ENCODE measurements at regions not wholly inside any gene's neighbourhood (a gene's known extent, or its start where the extent isn't known, plus 50 kb on each side); places are given as distances from the start of the nearest gene placed in this dataset.

DNA sequence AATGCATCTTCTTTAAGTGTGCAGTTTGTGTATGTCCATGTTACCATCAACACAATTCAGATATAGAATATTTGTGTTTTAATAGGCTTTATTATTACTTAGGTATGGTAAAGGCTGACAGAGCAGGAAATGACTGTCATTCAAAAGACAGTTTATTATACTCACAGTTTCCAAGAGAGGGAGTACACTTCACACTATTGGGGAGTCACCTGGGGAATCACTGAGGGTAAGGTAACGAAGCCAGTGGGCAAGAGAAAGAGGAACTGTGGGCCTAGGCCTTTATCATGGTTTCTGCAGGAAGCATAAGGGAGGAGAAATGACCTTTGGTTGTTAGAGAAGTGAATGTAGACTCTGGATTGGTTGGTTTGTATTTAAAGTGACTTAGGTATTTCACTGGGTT is 235.1 kb upstream of the HCCS start:
- Histone ChIP-seq H3K18ac (ENCODE audit: low read depth in 1 of 2, low read length in 2 of 2) (no peak overlapping the region), H2BK5ac (ENCODE audit: low read depth, low read length, poor library complexity, severe bottlenecking) (no peak overlapping the region), H3K23ac (ENCODE audit: low read length in 2 of 2) (no peak overlapping the region), H3K36me3 (ENCODE audit: control insufficient read depth in 1 of 2, insufficient read depth in 2 of 2, low read depth in 1 of 2, low read length in 2 of 2) (no peaks in the 10 kb centered on the region), H3K9ac (ENCODE audit: low read length) (no peak overlapping the region), H3K9me3 (ENCODE audit: control insufficient read depth, low read length) (no peaks in the 10 kb centered on the region), H3K4ac (ENCODE audit: low read depth in 1 of 2, low read length in 2 of 2) (no peak overlapping the region), H4K91ac (ENCODE audit: low read length) (no peak overlapping the region), H3K4me1 (ENCODE audit: control insufficient read depth, insufficient read depth, low read depth, low read length) (no peaks in the 10 kb centered on the region), H3K14ac (ENCODE audit: low read length in 2 of 2) (no peak overlapping the region), H2BK120ac (ENCODE audit: low read depth, low read length) (no peak overlapping the region), H2AK5ac (ENCODE audit: low read length, severe bottlenecking) (no peak overlapping the region), H3K27ac (ENCODE audit: low read length, poor library complexity, severe bottlenecking) (no peak overlapping the region), H3K4me2 (ENCODE audit: low read length, poor library complexity, severe bottlenecking) (no peak overlapping the region), H3K79me1 (replicated peaks; ENCODE audit: low read length, poor library complexity, severe bottlenecking) (no peaks in the 10 kb centered on the region), H3K4me3 (ENCODE audit: insufficient read depth in 1 of 2, low read depth in 1 of 2, low read length in 2 of 2) (no peak overlapping the region), H2BK15ac (ENCODE audit: low read depth, poor library complexity, severe bottlenecking) (no peak overlapping the region), H2BK12ac (ENCODE audit: low read length in 2 of 2) (no peak overlapping the region), H2AFZ (ENCODE audit: low read depth, low read length) (no peak overlapping the region), H3K27me3 (ENCODE audit: control insufficient read depth in 1 of 2, insufficient read depth in 1 of 2, low read length in 2 of 2) (no peaks in the 10 kb centered on the region), H4K8ac (ENCODE audit: low read length) (no peak overlapping the region)
- DNase-seq, result no peak
- WGBS, result 100% methylated on average over 1 of the region's 1 CpG

DNA sequence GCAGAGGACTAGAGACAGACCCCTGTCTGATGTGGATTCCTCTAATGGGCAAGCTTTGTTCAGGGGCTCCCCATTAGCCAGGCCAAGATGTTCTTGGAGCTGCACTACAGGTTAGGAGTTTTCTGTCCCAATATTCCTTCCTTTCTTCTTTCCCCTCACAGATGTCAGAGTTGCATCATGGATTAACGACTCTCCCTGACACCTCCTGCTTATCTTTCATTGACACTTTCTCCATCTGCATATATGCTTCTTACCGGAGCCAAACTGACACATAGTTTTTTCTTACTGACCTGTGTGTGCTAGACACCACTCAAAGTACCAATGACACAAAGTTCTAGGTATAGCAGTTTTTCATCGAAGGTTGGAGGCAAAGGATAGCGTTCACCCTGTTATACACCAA is 228.6 kb upstream of the HCCS start:
- Histone ChIP-seq H3K4me1 (ENCODE audit: control insufficient read depth, insufficient read depth, low read depth, low read length) (no peaks in the 10 kb centered on the region), H3K23ac (ENCODE audit: low read length in 2 of 2) (no peak overlapping the region), H2AK5ac (ENCODE audit: low read length, severe bottlenecking) (no peak overlapping the region), H3K79me1 (replicated peaks; ENCODE audit: low read length, poor library complexity, severe bottlenecking) (no peaks in the 10 kb centered on the region), H3K4me3 (ENCODE audit: insufficient read depth in 1 of 2, low read depth in 1 of 2, low read length in 2 of 2) (no peak overlapping the region), H4K8ac (ENCODE audit: low read length) (no peak overlapping the region), H2BK15ac (ENCODE audit: low read depth, poor library complexity, severe bottlenecking) (no peak overlapping the region), H3K27me3 (ENCODE audit: control insufficient read depth in 1 of 2, insufficient read depth in 1 of 2, low read length in 2 of 2) (no peaks in the 10 kb centered on the region), H3K18ac (ENCODE audit: low read depth in 1 of 2, low read length in 2 of 2) (no peak overlapping the region), H3K27ac (ENCODE audit: low read length, poor library complexity, severe bottlenecking) (no peak overlapping the region), H3K9me3 (ENCODE audit: control insufficient read depth, low read length) (no peaks in the 10 kb centered on the region), H2BK120ac (ENCODE audit: low read depth, low read length) (no peak overlapping the region), H2AFZ (ENCODE audit: low read depth, low read length) (no peak overlapping the region), H3K4ac (ENCODE audit: low read depth in 1 of 2, low read length in 2 of 2) (no peak overlapping the region), H3K36me3 (ENCODE audit: control insufficient read depth in 1 of 2, insufficient read depth in 2 of 2, low read depth in 1 of 2, low read length in 2 of 2) (no peaks in the 10 kb centered on the region), H3K9ac (ENCODE audit: low read length) (no peak overlapping the region), H2BK5ac (ENCODE audit: low read depth, low read length, poor library complexity, severe bottlenecking) (no peak overlapping the region), H2BK12ac (ENCODE audit: low read length in 2 of 2) (no peak overlapping the region), H3K4me2 (ENCODE audit: low read length, poor library complexity, severe bottlenecking) (no peak overlapping the region), H3K14ac (ENCODE audit: low read length in 2 of 2) (no peak overlapping the region), H4K91ac (ENCODE audit: low read length) (no peak overlapping the region)
- DNase-seq, result no peak
- 93% methylated on average over 4 of the region's 4 CpGs for WGBS

DNA sequence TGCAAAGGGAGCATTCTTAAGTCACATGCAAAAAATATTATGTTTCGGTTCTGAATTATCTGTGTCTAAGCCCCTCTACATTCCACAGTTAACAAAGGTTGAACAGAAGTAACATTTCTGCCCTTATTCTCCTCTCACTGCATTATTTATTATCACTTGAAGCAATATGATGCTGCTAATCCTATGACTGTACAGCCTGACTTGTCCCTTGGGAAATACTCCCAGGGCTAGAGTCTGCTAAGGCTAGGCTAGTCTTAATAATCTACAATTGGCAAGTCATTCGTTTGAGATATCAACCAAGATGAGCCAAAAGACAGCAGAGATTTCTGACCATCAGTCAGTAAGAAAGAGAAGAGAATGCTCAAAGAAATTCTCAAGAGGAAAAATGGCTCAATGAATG is 226.9 kb upstream of the HCCS start:
- H2BK12ac ChIP-seq (ENCODE audit: low read length in 2 of 2), result no peak overlapping the region
- no peaks in the 10 kb centered on the region for H3K27me3 ChIP-seq (ENCODE audit: control insufficient read depth in 1 of 2, insufficient read depth in 1 of 2, low read length in 2 of 2)
- WGBS, result 87% methylated on average over 1 of the region's 2 CpGs
- H3K4me2 ChIP-seq (ENCODE audit: low read length, poor library complexity, severe bottlenecking), result no peak overlapping the region
- no peak overlapping the region for H2BK120ac ChIP-seq (ENCODE audit: low read depth, low read length)
- no peaks in the 10 kb centered on the region for H3K36me3 ChIP-seq (ENCODE audit: control insufficient read depth in 1 of 2, insufficient read depth in 2 of 2, low read depth in 1 of 2, low read length in 2 of 2)
- H3K9me3 ChIP-seq (ENCODE audit: control insufficient read depth, low read length), result no peaks in the 10 kb centered on the region
- H3K79me1 ChIP-seq (replicated peaks; ENCODE audit: low read length, poor library complexity, severe bottlenecking), result no peaks in the 10 kb centered on the region
- H2AK5ac ChIP-seq (ENCODE audit: low read length, severe bottlenecking), result no peak overlapping the region
- no peak overlapping the region for H4K91ac ChIP-seq (ENCODE audit: low read length)
- no peak overlapping the region for H4K8ac ChIP-seq (ENCODE audit: low read length)
- no peaks in the 10 kb centered on the region for H3K4me1 ChIP-seq (ENCODE audit: control insufficient read depth, insufficient read depth, low read depth, low read length)
- H3K14ac ChIP-seq (ENCODE audit: low read length in 2 of 2), result no peak overlapping the region
- H3K9ac ChIP-seq (ENCODE audit: low read length), result no peak overlapping the region
- H3K23ac ChIP-seq (ENCODE audit: low read length in 2 of 2), result no peak overlapping the region
- no peak overlapping the region for H2BK5ac ChIP-seq (ENCODE audit: low read depth, low read length, poor library complexity, severe bottlenecking)
- no peak overlapping the region for H3K4ac ChIP-seq (ENCODE audit: low read depth in 1 of 2, low read length in 2 of 2)
- H3K18ac ChIP-seq (ENCODE audit: low read depth in 1 of 2, low read length in 2 of 2), result no peak overlapping the region
- peak; percentile 42 for DNase-seq
- H3K27ac ChIP-seq (ENCODE audit: low read length, poor library complexity, severe bottlenecking), result no peak overlapping the region
- H2BK15ac ChIP-seq (ENCODE audit: low read depth, poor library complexity, severe bottlenecking), result no peak overlapping the region
- H3K4me3 ChIP-seq (ENCODE audit: insufficient read depth in 1 of 2, low read depth in 1 of 2, low read length in 2 of 2), result no peak overlapping the region
- H2AFZ ChIP-seq (ENCODE audit: low read depth, low read length), result no peak overlapping the region

DNA sequence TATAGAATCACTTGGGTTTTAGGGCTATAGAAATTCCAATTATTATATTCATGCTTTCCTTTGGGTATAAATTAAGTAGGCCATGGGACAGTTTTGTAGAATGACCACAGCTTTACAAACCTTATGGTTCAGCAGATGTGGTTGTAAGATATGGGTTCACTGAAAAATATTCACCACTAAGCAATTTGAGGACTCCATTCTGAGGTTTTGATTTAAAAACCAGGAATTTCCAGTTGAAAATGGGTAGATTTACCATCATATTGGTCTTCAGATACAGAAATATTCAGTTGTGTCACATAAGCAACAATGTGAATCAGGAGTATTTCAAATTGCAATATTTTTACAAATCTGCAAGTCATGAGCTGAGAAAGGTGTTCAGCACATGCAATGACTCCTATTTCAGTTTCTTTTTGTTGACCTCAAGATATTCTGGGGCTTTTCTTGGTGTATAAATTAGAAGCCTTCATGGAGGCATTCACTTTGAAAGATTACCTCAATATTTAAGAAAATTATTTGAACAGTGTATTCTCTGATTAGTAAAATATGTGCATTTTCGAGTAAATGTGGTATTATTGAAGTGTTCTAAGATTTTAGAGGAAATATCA is 218.4 kb upstream of the HCCS start:
- no CpG with 5 or more reads among the region's 1 CpG for WGBS
- no peak overlapping the region for H4K91ac ChIP-seq (ENCODE audit: low read length)

More for the DNA sequence above, 218.4 kb upstream of the HCCS start:
- no peak overlapping the region for H3K9ac ChIP-seq (ENCODE audit: low read length)
- no peak overlapping the region for H4K8ac ChIP-seq (ENCODE audit: low read length)
- no peak overlapping the region for H2AK5ac ChIP-seq (ENCODE audit: low read length, severe bottlenecking)
- no peaks in the 10 kb centered on the region for H3K4me1 ChIP-seq (ENCODE audit: control insufficient read depth, insufficient read depth, low read depth, low read length)
- no peak overlapping the region for H3K27ac ChIP-seq (ENCODE audit: low read length, poor library complexity, severe bottlenecking)
- H2BK5ac ChIP-seq (ENCODE audit: low read depth, low read length, poor library complexity, severe bottlenecking), result no peak overlapping the region
- H3K27me3 ChIP-seq (ENCODE audit: control insufficient read depth in 1 of 2, insufficient read depth in 1 of 2, low read length in 2 of 2), result no peaks in the 10 kb centered on the region
- no peak overlapping the region for H2BK120ac ChIP-seq (ENCODE audit: low read depth, low read length)
- no peak overlapping the region for H2BK15ac ChIP-seq (ENCODE audit: low read depth, poor library complexity, severe bottlenecking)
- no peaks in the 10 kb centered on the region for H3K79me1 ChIP-seq (replicated peaks; ENCODE audit: low read length, poor library complexity, severe bottlenecking)
- no peak overlapping the region for H3K4ac ChIP-seq (ENCODE audit: low read depth in 1 of 2, low read length in 2 of 2)
- peaks cover 3% of the 10 kb centered on the region for H3K9me3 ChIP-seq (ENCODE audit: control insufficient read depth, low read length)
- no peak overlapping the region for H3K4me2 ChIP-seq (ENCODE audit: low read length, poor library complexity, severe bottlenecking)
- H3K36me3 ChIP-seq (ENCODE audit: control insufficient read depth in 1 of 2, insufficient read depth in 2 of 2, low read depth in 1 of 2, low read length in 2 of 2), result no peaks in the 10 kb centered on the region
- H2BK12ac ChIP-seq (ENCODE audit: low read length in 2 of 2), result no peak overlapping the region
- H3K18ac ChIP-seq (ENCODE audit: low read depth in 1 of 2, low read length in 2 of 2), result no peak overlapping the region
- no peak overlapping the region for H3K14ac ChIP-seq (ENCODE audit: low read length in 2 of 2)
- no peak for DNase-seq
- no peak overlapping the region for H3K23ac ChIP-seq (ENCODE audit: low read length in 2 of 2)
- H3K4me3 ChIP-seq (ENCODE audit: insufficient read depth in 1 of 2, low read depth in 1 of 2, low read length in 2 of 2), result no peak overlapping the region
- H2AFZ ChIP-seq (ENCODE audit: low read depth, low read length), result no peak overlapping the region
